Gastroesophageal sphincter (tissue), 4 donors: ENCODE measurements at regions not wholly inside any gene's neighbourhood (a gene's known extent, or its start where the extent isn't known, plus 50 kb on each side); places are given as distances from the start of the nearest gene placed in this dataset.

Source experiments
- ATAC-seq: fragments of 150-250 bp; one replicate; pipeline ENCODE4 v1.9.1; 2016; ENCODE audit warnings: mild to moderate bottlenecking, moderate library complexity
- H3K27ac ChIP-seq, 4 donors: fragments of 200-600 bp; sonication (generic) in 3 of 4; 1 replicate in 3 of 4; 2 replicates in 1 of 4; pipeline ENCODE4 v1.5.1; 2016 to 2019
- H3K27me3 ChIP-seq: fragments of 200-600 bp; sonication (generic); one replicate; pipeline ENCODE4 v1.5.1; 2019
- H3K36me3 ChIP-seq, 2 donors: fragments of 200-600 bp; sonication (generic); one replicate each; pipeline ENCODE4 v1.5.1; 2019; ENCODE audit warnings: control low read depth in 1 of 2
- H3K4me1 ChIP-seq, 3 donors: fragments of 200-600 bp; sonication (generic); 1 replicate in 2 of 3; 2 replicates in 1 of 3; pipeline ENCODE4 v1.5.1; 2016 to 2019; ENCODE audit warnings: control low read depth in 2 of 3
- H3K4me3 ChIP-seq, 2 donors: fragments of 200-600 bp; sonication (generic); one replicate each; pipeline ENCODE4 v1.5.1; 2019; ENCODE audit warnings: mild to moderate bottlenecking in 1 of 2, moderate library complexity in 1 of 2
- H3K9me3 ChIP-seq, 3 donors: fragments of 200-600 bp; sonication (generic); one replicate each; pipeline ENCODE4 v1.5.1; 2017 to 2019; ENCODE audit warnings: control low read depth in 2 of 3
- EP300 ChIP-seq: sonication (generic); formaldehyde crosslinking; IDR thresholded peaks from one replicate; pipeline ENCODE4 v1.6.1; 2017; ENCODE audit warnings: antibody characterized with exemption, mild to moderate bottlenecking
- POLR2A ChIP-seq, 2 donors: fragments of 450-650 bp; IDR thresholded peaks; one replicate each; pipeline ENCODE4 v1.6.1; 2017; ENCODE audit warnings: antibody characterized with exemption in 2 of 2, mild to moderate bottlenecking in 2 of 2, moderate library complexity in 1 of 2
- POLR2AphosphoS5 ChIP-seq: sonication (generic); formaldehyde crosslinking; IDR thresholded peaks from one replicate; pipeline ENCODE4 v1.6.1; 2017; ENCODE audit warnings: antibody characterized with exemption
- WGBS, 2 donors: methylation state at CpG; one replicate each; pipeline ENCODE4 v1.1.5; 2018; ENCODE audit warnings: low coverage in 1 of 2; 5-methylcytosine and 5-hydroxymethylcytosine counted together
- TF ChIP-seq, protein P1 (sequence below), 4 experiments: fragments of 200-600 bp in 2 of 4; fragments of 450-650 bp in 2 of 4; sonication (generic) in 1 of 4; IDR thresholded peaks; one replicate each; pipeline ENCODE4 v1.5.1; 2017 to 2019; ENCODE audit warnings: antibody characterized with exemption in 4 of 4, mild to moderate bottlenecking in 2 of 4, moderate library complexity in 2 of 4

- 55 to 56% methylated on average over 3 of the region's 3 CpGs for WGBS, 2 donors
These were observed 582.0 kb upstream of the TUSC1 start for GRCh38 chr9:26260238-26260637.

DNA sequence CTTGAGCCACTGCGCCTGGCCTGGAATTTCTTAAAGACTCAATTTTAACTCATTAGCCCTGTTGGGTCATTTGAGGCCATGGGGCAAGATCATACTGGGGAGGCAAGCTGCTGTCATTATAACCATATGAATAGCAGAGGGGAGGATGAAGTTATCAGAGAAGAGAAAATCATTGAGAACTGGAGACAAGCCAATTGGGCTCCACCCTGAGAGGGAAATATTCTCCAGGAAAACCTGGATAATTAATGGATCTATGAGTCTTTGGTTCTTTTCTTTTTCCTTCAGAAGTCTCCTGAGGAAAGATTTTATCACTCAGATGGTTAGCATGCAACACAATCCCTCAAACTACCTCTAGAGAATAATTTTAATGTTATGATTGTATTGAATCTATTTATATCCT, 569.6 kb upstream of the TUSC1 start:
- no peaks in the 10 kb centered on the region for H3K4me1 ChIP-seq
- H3K9me3 ChIP-seq = peaks cover 0 to 10% (median 0%) of the 10 kb centered on the region in 3 donors
- H3K4me3 ChIP-seq = no peak overlapping the region
- no peaks in the 10 kb centered on the region for H3K27me3 ChIP-seq
- WGBS, 2 donors = 86% methylated on average over 1 of the region's 1 CpG; no CpG with 5 or more reads in 1 of the 2 donors
- no peak for ATAC-seq
- TF ChIP-seq POLR2AphosphoS5 = no peak
- TF ChIP-seq EP300 = no peak
- TF ChIP-seq, protein P1, sequence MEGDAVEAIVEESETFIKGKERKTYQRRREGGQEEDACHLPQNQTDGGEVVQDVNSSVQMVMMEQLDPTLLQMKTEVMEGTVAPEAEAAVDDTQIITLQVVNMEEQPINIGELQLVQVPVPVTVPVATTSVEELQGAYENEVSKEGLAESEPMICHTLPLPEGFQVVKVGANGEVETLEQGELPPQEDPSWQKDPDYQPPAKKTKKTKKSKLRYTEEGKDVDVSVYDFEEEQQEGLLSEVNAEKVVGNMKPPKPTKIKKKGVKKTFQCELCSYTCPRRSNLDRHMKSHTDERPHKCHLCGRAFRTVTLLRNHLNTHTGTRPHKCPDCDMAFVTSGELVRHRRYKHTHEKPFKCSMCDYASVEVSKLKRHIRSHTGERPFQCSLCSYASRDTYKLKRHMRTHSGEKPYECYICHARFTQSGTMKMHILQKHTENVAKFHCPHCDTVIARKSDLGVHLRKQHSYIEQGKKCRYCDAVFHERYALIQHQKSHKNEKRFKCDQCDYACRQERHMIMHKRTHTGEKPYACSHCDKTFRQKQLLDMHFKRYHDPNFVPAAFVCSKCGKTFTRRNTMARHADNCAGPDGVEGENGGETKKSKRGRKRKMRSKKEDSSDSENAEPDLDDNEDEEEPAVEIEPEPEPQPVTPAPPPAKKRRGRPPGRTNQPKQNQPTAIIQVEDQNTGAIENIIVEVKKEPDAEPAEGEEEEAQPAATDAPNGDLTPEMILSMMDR (IDR thresholded peaks at IDR 0.05) = no peak
- TF ChIP-seq POLR2A (IDR thresholded peaks at IDR 0.05) = no peak
- no peaks in the 10 kb centered on the region for H3K36me3 ChIP-seq
- H3K27ac ChIP-seq = no peak overlapping the region

More at GRCh38 chr9:26260238-26260637, 582.0 kb upstream of the TUSC1 start:
- Histone ChIP-seq H3K9me3 (no peaks in the 10 kb centered on the region), H3K4me3 (no peak overlapping the region), H3K36me3 (no peaks in the 10 kb centered on the region), H3K4me1 (no peaks in the 10 kb centered on the region), H3K27me3 (no peaks in the 10 kb centered on the region), H3K27ac (no peak overlapping the region)
- ATAC-seq = no peak
- TF ChIP-seq, protein P1 (IDR thresholded peaks at IDR 0.05) = no peak
- TF ChIP-seq EP300 (no peak), POLR2A (IDR thresholded peaks at IDR 0.05) (no peak), POLR2AphosphoS5 (no peak)

- 71 to 79% methylated on average over 1 of the region's 1 CpG for WGBS, 2 donors
- Histone ChIP-seq H3K4me3 (no peak overlapping the region), H3K9me3 (peaks cover 0 to 3% (median 0%) of the 10 kb centered on the region in 3 donors), H3K4me1 (no peaks in the 10 kb centered on the region), H3K36me3 (no peaks in the 10 kb centered on the region), H3K27ac (no peak overlapping the region), H3K27me3 (no peaks in the 10 kb centered on the region)
- no peak for ATAC-seq
- TF ChIP-seq, protein P1 (IDR thresholded peaks at IDR 0.05) = no peak
- TF ChIP-seq POLR2AphosphoS5 (no peak), EP300 (no peak), POLR2A (IDR thresholded peaks at IDR 0.05) (no peak)
These were observed 566.6 kb upstream of the TUSC1 start for GRCh38 chr9:26244661-26245451.

- no peaks in the 10 kb centered on the region for H3K9me3 ChIP-seq
- no peak overlapping the region for H3K4me3 ChIP-seq
- H3K27me3 ChIP-seq = no peaks in the 10 kb centered on the region
- no peak for ATAC-seq
- TF ChIP-seq POLR2AphosphoS5 (no peak), EP300 (no peak), POLR2A (IDR thresholded peaks at IDR 0.05) (no peak)
- TF ChIP-seq, protein P1 (IDR thresholded peaks at IDR 0.05) = no peak
- 83 to 84% methylated on average over 4 of the region's 4 CpGs for WGBS, 2 donors
- H3K4me1 ChIP-seq = no peaks in the 10 kb centered on the region
- H3K36me3 ChIP-seq = no peaks in the 10 kb centered on the region
- H3K27ac ChIP-seq = no peak overlapping the region
These were observed 565.5 kb upstream of the TUSC1 start for GRCh38 chr9:26243726-26244125.

DNA sequence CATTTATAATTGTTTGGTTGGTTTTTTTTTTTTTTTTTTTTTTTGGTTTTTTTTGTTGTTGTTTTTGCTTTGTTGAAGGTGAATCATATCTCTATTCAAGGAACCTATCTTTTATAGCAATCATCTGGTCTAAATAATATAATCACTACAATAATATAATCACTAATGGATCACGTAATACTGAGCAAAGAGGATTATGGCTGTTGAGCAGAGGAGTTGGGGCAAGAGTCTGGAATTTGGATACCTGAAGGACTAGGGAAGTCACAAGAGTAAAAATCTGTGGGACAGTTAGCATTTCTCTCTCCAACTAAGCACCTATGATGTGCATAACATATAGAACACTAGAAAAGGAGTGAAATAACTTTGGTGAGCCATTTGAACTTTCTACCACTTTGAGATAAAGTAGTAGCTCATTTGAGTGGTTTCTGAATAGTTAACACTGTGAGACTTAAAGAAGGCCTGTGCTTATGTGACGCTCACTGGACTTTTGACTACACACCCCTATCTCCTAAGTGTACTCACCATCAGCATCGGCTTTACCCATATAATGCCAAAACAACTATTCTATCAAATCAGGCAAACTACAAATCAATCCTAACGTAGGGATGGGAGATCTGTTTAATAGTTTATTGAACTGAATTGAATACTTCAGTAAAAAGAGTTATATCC, 564.9 kb upstream of the TUSC1 start:
- no peaks in the 10 kb centered on the region for H3K9me3 ChIP-seq
- 80 to 94% methylated on average over 4 of the region's 4 CpGs for WGBS, 2 donors

More for the DNA sequence above, 564.9 kb upstream of the TUSC1 start:
- no peak overlapping the region for H3K27ac ChIP-seq
- no peaks in the 10 kb centered on the region for H3K27me3 ChIP-seq
- no peaks in the 10 kb centered on the region for H3K36me3 ChIP-seq
- no peak for ATAC-seq
- no peak for TF ChIP-seq POLR2AphosphoS5
- H3K4me3 ChIP-seq = no peak overlapping the region
- H3K4me1 ChIP-seq = no peaks in the 10 kb centered on the region
